ENCODE measurements at regions not wholly inside any gene's neighbourhood (a gene's known extent, or its start where the extent isn't known, plus 50 kb on each side); places are given as distances from the start of the nearest gene placed in this dataset.

GRCh38 chr22:22359465-22359864 is 114.9 kb downstream of the VPREB1 start (continued):
- no peak for TF ChIP-seq RREB1 (CRISPR knock-in tag; IDR thresholded peaks at IDR 0.05)
- TF ChIP-seq CBX3 (IDR thresholded peaks at IDR 0.05; ENCODE audit: borderline replicate concordance in 1 of 2, low read length in 2 of 2) = no peak

- FAIRE-seq = no peak
- Histone ChIP-seq H3K9ac (ENCODE audit: insufficient read depth in 1 of 2, low read depth in 2 of 2, low read length in 2 of 2) (no peak overlapping the region), H3K79me2 (ENCODE audit: control insufficient read depth, insufficient read depth, low read length) (no peaks in the 10 kb centered on the region), H3K4me3 (no peak overlapping the region), H3K27me3 (ENCODE audit: control insufficient read depth in 2 of 2, insufficient read depth in 2 of 2, low read length in 2 of 2) (peaks cover 7 to 18% of the 10 kb centered on the region in 2 experiments; a peak in 4 of 5 replicates), H3K27ac (ENCODE audit: extremely low read depth, low read depth, low read length) (no peak overlapping the region), H3K36me3 (ENCODE audit: control insufficient read depth, insufficient read depth, low read length) (no peaks in the 10 kb centered on the region), H3K4me1 (replicated peaks in 1 of 2; ENCODE audit: control insufficient read depth in 2 of 2, insufficient read depth in 2 of 2, low read length in 2 of 2) (peaks cover 0 to 5% of the 10 kb centered on the region in 2 experiments; a peak in 1 of 5 replicates), H3K9me3 (replicated peaks; ENCODE audit: control insufficient read depth, insufficient read depth, low read depth, low read length) (no peaks in the 10 kb centered on the region), H3K9me1 (ENCODE audit: control insufficient read depth, insufficient read depth, low read length) (no peaks in the 10 kb centered on the region), H2AFZ (ENCODE audit: low read depth, low read length) (no peak overlapping the region), H3K4me2 (ENCODE audit: insufficient read depth, low read length) (no peak overlapping the region), H4K20me1 (replicated peaks; ENCODE audit: control insufficient read depth, insufficient read depth, low read length) (peaks cover 10% of the 10 kb centered on the region; the same call in 1 of the 2 replicates)
- ChIA-PET CTCF (ENCODE audit: low intra/inter-chr PET ratio) (interaction anchor here (1.0 kb wide), 1 partner anchor 20 kb away, joined by 3 read pairs; no protein-coding TSS in a partner anchor), POLR2A (interaction anchor here (0.9 kb wide), 1 partner anchor 17 kb away, joined by 3 read pairs; no protein-coding TSS in a partner anchor)
- intact Hi-C loops (cut with micrococcal nuclease) (no loop called here), in situ Hi-C loops (cut with MboI) (no loop called here)
- no peak for ATAC-seq
- no TSS peak for BruUV-seq (replicated peaks)
- no peak for DNase-seq (ENCODE audit: extremely low read depth in 1 of 4, low spot score in 3 of 4)
- WGBS (ENCODE audit: insufficient coverage, low coverage, missing lambda C conversion rate) = 2% methylated on average over 2 of the region's 2 CpGs
- peak; percentile 22; the same call in 1 of the 2 replicates for TF ChIP-seq ARID2 (IDR thresholded peaks at IDR 0.05)
- TF ChIP-seq YBX1 (IDR thresholded peaks at IDR 0.05) = peak; percentile 67; the same call in 1 of the 2 replicates
- 0 out of 2 replicates have a peak, but pooled peaks have one; percentile 27 for TF ChIP-seq NKRF (IDR thresholded peaks at IDR 0.05; ENCODE audit: borderline replicate concordance)
- TF ChIP-seq MCM7 (IDR thresholded peaks at IDR 0.05) = 0 out of 4 replicates have a peak, but pooled peaks of 1 of the 2 experiments have one; percentile 12
- TF ChIP-seq E2F6 (IDR thresholded peaks at IDR 0.05; ENCODE audit: borderline replicate concordance in 1 of 2, extremely low read depth in 1 of 2, insufficient read depth in 1 of 2, insufficient read length in 1 of 2, low read depth in 1 of 2, low read length in 1 of 2, poor library complexity in 1 of 2, severe bottlenecking in 1 of 2) = no peak
- TF ChIP-seq RNF219 (CRISPR knock-in tag; IDR thresholded peaks at IDR 0.05) = no peak
- peak; percentile 68 for TF ChIP-seq ARHGAP35 (IDR thresholded peaks at IDR 0.05; ENCODE audit: partially characterized antibody)
Observed at GRCh38 chr22:22360014-22360413, 115.4 kb downstream of the VPREB1 start.
